Peyer's patch (tissue), 4 donors: ENCODE measurements at regions not wholly inside any gene's neighbourhood (a gene's known extent, or its start where the extent isn't known, plus 50 kb on each side); places are given as distances from the start of the nearest gene placed in this dataset.

Experiments used
- POLR2A ChIP-seq, 2 donors: fragments of 450-650 bp; IDR thresholded peaks; one replicate each; pipeline ENCODE4 v1.5.1; 2017; ENCODE audit warnings: antibody characterized with exemption in 2 of 2, mild to moderate bottlenecking in 2 of 2, moderate library complexity in 2 of 2
- TF ChIP-seq, protein P1 (sequence below), 6 experiments: fragments of 450-650 bp in 4 of 6; fragments of 200-600 bp in 2 of 6; sonication (generic) in 1 of 6; IDR thresholded peaks; one replicate each; pipeline ENCODE4 v1.5.1; 2017 to 2019; ENCODE audit warnings: antibody characterized with exemption in 6 of 6, mild to moderate bottlenecking in 3 of 6, moderate library complexity in 1 of 6

DNA sequence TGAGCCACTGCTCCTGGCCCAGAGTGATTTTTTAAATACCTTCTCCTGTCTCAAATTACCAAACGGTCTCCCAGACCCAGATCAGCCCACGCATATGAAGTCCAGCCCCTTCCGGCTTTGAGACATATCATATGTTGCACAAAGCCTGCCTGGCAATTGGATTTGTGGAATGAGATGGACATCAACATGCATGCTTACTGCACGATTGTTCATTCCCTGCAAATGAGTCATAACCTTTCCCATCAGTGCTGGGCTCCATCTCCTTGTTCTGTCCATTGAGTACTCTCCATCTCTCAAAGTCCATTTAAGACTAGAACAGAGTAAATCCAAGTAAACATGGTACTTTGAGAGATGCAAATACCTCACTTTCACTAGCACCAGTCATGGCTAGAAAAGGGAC is 612.2 kb upstream of the USP24 start:
- TF ChIP-seq, protein P1, sequence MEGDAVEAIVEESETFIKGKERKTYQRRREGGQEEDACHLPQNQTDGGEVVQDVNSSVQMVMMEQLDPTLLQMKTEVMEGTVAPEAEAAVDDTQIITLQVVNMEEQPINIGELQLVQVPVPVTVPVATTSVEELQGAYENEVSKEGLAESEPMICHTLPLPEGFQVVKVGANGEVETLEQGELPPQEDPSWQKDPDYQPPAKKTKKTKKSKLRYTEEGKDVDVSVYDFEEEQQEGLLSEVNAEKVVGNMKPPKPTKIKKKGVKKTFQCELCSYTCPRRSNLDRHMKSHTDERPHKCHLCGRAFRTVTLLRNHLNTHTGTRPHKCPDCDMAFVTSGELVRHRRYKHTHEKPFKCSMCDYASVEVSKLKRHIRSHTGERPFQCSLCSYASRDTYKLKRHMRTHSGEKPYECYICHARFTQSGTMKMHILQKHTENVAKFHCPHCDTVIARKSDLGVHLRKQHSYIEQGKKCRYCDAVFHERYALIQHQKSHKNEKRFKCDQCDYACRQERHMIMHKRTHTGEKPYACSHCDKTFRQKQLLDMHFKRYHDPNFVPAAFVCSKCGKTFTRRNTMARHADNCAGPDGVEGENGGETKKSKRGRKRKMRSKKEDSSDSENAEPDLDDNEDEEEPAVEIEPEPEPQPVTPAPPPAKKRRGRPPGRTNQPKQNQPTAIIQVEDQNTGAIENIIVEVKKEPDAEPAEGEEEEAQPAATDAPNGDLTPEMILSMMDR (IDR thresholded peaks at IDR 0.05), result no peak
- no peak for TF ChIP-seq POLR2A (IDR thresholded peaks at IDR 0.05)
